ENCODE measurements at regions not wholly inside any gene's neighbourhood (a gene's known extent, or its start where the extent isn't known, plus 50 kb on each side); places are given as distances from the start of the nearest gene placed in this dataset.

DNA sequence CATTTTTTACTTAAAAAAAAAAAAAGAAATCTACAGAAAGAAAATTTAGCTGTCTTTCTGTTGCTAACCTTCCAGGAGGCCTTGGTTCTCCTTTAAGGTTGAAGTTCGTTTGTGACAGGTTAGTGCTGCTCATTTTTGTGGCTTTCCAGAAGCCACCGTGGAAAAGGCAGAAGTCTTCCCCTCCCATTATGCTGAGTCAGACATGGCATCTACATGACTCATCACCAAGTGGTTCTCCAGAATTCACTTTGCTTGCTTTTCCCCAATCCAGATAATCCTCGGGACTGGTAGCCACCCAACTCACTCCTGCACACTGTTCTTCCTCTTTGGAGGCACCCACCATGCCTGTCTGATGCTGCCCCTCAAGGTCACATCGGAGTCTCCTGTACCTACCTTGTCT is 228.7 kb downstream of the PIK3C3 start:
- no peak overlapping the region for H3K27ac ChIP-seq
- H3K9me3 ChIP-seq = no peaks in the 10 kb centered on the region
- no peak overlapping the region for H3K4me3 ChIP-seq
- H3K36me3 ChIP-seq = no peaks in the 10 kb centered on the region
- no peaks in the 10 kb centered on the region for H3K27me3 ChIP-seq
- H3K4me1 ChIP-seq = peaks cover 0 to 3% (median 0%) of the 10 kb centered on the region in 4 donors
- TF ChIP-seq POLR2A (IDR thresholded peaks at IDR 0.05) (no peak), EP300 (IDR thresholded peaks at IDR 0.05) (no peak)
- TF ChIP-seq, protein P1, sequence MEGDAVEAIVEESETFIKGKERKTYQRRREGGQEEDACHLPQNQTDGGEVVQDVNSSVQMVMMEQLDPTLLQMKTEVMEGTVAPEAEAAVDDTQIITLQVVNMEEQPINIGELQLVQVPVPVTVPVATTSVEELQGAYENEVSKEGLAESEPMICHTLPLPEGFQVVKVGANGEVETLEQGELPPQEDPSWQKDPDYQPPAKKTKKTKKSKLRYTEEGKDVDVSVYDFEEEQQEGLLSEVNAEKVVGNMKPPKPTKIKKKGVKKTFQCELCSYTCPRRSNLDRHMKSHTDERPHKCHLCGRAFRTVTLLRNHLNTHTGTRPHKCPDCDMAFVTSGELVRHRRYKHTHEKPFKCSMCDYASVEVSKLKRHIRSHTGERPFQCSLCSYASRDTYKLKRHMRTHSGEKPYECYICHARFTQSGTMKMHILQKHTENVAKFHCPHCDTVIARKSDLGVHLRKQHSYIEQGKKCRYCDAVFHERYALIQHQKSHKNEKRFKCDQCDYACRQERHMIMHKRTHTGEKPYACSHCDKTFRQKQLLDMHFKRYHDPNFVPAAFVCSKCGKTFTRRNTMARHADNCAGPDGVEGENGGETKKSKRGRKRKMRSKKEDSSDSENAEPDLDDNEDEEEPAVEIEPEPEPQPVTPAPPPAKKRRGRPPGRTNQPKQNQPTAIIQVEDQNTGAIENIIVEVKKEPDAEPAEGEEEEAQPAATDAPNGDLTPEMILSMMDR (IDR thresholded peaks at IDR 0.05) = no peak
- 70 to 78% methylated on average over 4 of the region's 4 CpGs for WGBS, 2 donors
- DNase-seq (ENCODE audit: low spot score in 2 of 2) = no peak

DNA sequence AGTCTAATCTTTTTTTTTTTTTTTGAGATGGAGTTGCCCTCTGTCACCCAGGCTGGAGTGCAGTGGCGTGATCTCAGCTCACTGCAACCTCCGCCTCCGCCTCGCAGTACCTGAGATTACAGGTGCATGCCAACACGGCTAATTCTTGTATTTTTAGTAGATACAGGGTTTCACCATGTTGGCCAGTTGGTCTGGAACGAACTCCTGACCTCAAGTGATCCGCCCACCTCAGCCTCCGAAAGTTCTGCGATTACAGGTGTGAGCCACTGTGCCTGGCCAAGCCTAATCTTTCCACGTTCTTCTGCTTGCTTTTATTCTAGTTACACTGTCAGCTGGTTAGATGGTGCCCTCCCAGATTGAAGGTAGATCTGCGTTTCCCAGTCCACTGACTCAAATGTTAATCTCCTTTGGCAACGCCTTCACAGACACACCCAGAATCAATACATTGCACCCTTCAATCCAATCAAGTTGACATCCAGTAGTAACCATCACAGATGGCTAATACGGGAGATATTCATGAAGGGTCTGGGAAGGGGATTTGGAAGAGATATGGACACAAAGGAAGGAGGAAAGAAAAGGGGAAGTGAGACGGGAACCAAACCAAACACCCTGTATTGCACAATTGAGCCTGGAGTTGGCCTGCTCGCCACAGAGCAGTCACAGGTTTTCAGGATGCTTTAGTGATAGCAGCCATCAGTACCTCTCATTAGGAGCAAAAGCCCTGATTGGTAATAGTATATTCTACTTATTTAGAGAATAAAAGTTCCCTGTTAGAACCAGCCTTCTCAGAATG is 229.8 kb downstream of the PIK3C3 start:
- Histone ChIP-seq H3K27me3 (no peaks in the 10 kb centered on the region), H3K4me3 (no peak overlapping the region), H3K4me1 (peaks cover 0 to 3% (median 0%) of the 10 kb centered on the region in 4 donors), H3K27ac (no peak overlapping the region), H3K9me3 (no peaks in the 10 kb centered on the region), H3K36me3 (no peaks in the 10 kb centered on the region)
- WGBS, 2 donors = 89 to 90% methylated on average over 15 of the region's 15 CpGs
- no peak for DNase-seq (ENCODE audit: low spot score in 2 of 2)
- no peak for TF ChIP-seq EP300 (IDR thresholded peaks at IDR 0.05)
- TF ChIP-seq, protein P1 (IDR thresholded peaks at IDR 0.05) = no peak

DNA sequence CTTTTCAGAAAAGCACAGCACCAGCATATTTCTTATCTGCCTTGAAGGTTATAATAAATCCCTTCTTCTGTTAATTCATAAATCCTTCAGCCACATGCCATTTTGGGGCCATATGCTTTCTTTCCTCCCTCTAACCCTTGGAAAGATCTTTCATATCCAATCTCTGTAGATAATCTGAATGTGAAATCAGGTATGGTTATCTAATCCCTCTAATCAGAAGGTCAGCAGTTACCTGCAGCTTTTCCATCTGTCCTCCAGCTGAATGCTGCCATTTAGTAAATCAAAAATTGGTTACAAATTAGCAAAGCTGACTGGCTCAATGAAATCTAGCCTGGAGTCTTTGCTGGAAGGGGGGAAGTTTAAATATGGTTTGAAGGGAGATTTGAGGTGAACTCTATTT is 230.5 kb downstream of the PIK3C3 start:
- Histone ChIP-seq H3K27me3 (no peaks in the 10 kb centered on the region), H3K4me1 (peaks cover 0 to 3% (median 0%) of the 10 kb centered on the region in 4 donors), H3K27ac (no peak overlapping the region), H3K4me3 (no peak overlapping the region), H3K36me3 (no peaks in the 10 kb centered on the region), H3K9me3 (no peaks in the 10 kb centered on the region)
- TF ChIP-seq EP300 (IDR thresholded peaks at IDR 0.05) (no peak), POLR2A (IDR thresholded peaks at IDR 0.05) (no peak)
- TF ChIP-seq, protein P1 (IDR thresholded peaks at IDR 0.05) = no peak
- no peak for DNase-seq (ENCODE audit: low spot score in 2 of 2)

DNA sequence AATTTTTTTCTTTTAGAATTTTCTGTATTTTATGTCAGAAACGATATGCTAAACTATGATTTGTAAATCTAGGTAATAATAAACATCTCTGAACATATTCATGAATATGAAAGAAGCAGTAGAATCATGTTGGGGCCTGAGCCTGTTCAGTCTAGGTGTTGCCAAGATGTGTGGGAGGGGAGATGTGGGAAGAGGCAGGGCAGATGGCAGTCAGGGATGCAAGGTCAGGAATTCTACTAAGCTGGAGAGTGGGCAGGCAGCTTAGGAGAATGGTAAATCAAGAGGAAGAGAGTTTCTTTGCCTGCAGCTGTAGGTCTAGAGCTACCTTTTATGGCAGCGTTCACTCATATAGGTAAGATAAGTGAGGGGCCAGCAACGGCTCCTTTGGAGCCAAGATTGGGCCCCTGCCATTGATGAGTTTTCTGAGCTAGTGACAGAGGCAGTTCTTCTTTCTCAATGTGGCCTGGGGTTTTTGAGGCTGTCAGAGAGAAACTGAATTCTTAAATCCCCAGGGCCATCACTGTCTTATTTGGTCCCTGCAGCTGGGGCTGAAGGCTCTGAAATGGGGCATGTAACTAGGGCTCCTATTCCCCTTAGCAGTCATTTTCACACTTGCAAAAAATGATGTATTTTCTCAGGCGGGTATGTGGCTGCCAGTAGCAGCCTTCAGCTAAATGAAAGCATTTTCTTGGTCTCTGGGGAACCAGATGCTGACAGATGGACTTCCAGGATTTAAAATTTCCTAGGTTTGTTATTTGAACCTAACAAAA is 232.8 kb downstream of the PIK3C3 start:
- no peak for DNase-seq (ENCODE audit: low spot score in 2 of 2)
- TF ChIP-seq EP300 (IDR thresholded peaks at IDR 0.05) (no peak), POLR2A (IDR thresholded peaks at IDR 0.05) (no peak)
- TF ChIP-seq, protein P1 (IDR thresholded peaks at IDR 0.05) = no peak
- Histone ChIP-seq H3K4me1 (peaks cover 0 to 3% (median 0%) of the 10 kb centered on the region in 4 donors), H3K4me3 (no peak overlapping the region), H3K27me3 (no peaks in the 10 kb centered on the region), H3K9me3 (no peaks in the 10 kb centered on the region), H3K36me3 (no peaks in the 10 kb centered on the region), H3K27ac (no peak overlapping the region)
- WGBS, 2 donors = 57 to 61% methylated on average over 4 of the region's 4 CpGs

DNA sequence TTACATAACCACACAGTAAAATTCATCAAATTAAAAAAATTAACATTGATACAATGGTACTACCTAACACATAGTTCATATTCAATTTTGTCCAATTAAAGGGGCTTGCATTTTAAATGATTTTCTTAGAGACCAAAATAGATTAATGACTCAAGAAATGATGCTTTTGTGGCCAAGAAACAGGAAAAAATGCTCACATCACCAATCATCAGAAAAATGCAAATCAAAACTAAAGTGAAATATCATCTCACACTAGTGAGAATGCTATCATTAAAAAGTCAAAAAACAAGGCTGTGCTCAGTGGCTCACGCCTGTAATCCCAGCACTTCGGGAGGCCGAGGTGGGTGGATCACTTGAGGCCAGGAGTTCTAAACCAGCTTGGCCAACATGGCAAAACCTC is 235.6 kb downstream of the PIK3C3 start:
- no peak overlapping the region for H3K27ac ChIP-seq
- DNase-seq (ENCODE audit: low spot score in 2 of 2) = no peak
- WGBS, 2 donors = 92 to 95% methylated on average over 3 of the region's 3 CpGs
- no peaks in the 10 kb centered on the region for H3K27me3 ChIP-seq
- H3K4me3 ChIP-seq = no peak overlapping the region
- no peaks in the 10 kb centered on the region for H3K9me3 ChIP-seq
- TF ChIP-seq, protein P1 (IDR thresholded peaks at IDR 0.05) = no peak
- TF ChIP-seq EP300 (IDR thresholded peaks at IDR 0.05) (no peak), POLR2A (IDR thresholded peaks at IDR 0.05) (no peak)
- H3K4me1 ChIP-seq = peaks cover 0 to 3% (median 0%) of the 10 kb centered on the region in 4 donors
- H3K36me3 ChIP-seq = no peaks in the 10 kb centered on the region

All from tibial nerve (tissue), 4 donors.